ENCODE measurements at regions not wholly inside any gene's neighbourhood (a gene's known extent, or its start where the extent isn't known, plus 50 kb on each side); places are given as distances from the start of the nearest gene placed in this dataset.

GRCh38 chr1:22231068-22231593 is 88.2 kb upstream of the WNT4 start:
- TF ChIP-seq CTCF (IDR thresholded peaks at IDR 0.05), result no peak
- no peak for TF ChIP-seq EP300 (IDR thresholded peaks at IDR 0.05; ENCODE audit: low read depth)
- no peak for TF ChIP-seq POLR2A (IDR thresholded peaks at IDR 0.05)
